Neural cell (in vitro differentiated cells): ENCODE measurements at regions not wholly inside any gene's neighbourhood (a gene's known extent, or its start where the extent isn't known, plus 50 kb on each side); places are given as distances from the start of the nearest gene placed in this dataset.
"Not testable (repeated sequence)": the region's sequence is repeated elsewhere in the genome, so short reads cannot be mapped to it uniquely, and the experiment has no call there.

ENCODE experiments used
- H2AFZ ChIP-seq: fragments of 200-600, 300-800 bp; sonication (generic), shearing (Covaris generic); 2 replicates; pipeline ENCODE4 v1.6.0; 2014; ENCODE audit warnings: low read depth, mild to moderate bottlenecking, antibody characterized with exemption, low read length, moderate library complexity
- H3F3A ChIP-seq: fragments of 200-600 bp; shearing (Covaris generic); 2 replicates; pipeline ENCODE4 v1.6.1; 2016; ENCODE audit warnings: mild to moderate bottlenecking, moderate library complexity, mixed read lengths, antibody characterized with exemption, low read length; ENCODE audit not compliant: insufficient read depth, poor library complexity, severe bottlenecking
- H3K27ac ChIP-seq: fragments of 200-600, 300-800 bp; sonication (generic), shearing (Covaris generic); 2 replicates; pipeline ENCODE4 v1.5.1; 2014; ENCODE audit warnings: mild to moderate bottlenecking, low read length, moderate library complexity
- H3K27me3 ChIP-seq: fragments of 300-800, 200-600 bp; sonication (generic), shearing (Covaris generic); 2 replicates; pipeline ENCODE4 v1.6.0; 2014; ENCODE audit warnings: mild to moderate bottlenecking, low read depth, low read length, moderate library complexity; ENCODE audit not compliant: insufficient read depth
- H3K36me3 ChIP-seq: fragments of 300-800, 200-600 bp; sonication (generic), shearing (Covaris generic); 2 replicates; pipeline ENCODE4 v1.5.1; 2014; ENCODE audit warnings: mild to moderate bottlenecking, antibody characterized with exemption, low read length, moderate library complexity; ENCODE audit not compliant: insufficient read depth
- H3K4me2 ChIP-seq: fragments of 300-800, 200-600 bp; sonication (generic), shearing (Covaris generic); 2 replicates; pipeline ENCODE4 v1.6.0; 2014; ENCODE audit warnings: mild to moderate bottlenecking, low read length
- H3K4me3 ChIP-seq: fragments of 300-800, 200-600 bp; sonication (generic), shearing (Covaris generic); 2 replicates; pipeline ENCODE4 v1.5.1; 2014; ENCODE audit warnings: mild to moderate bottlenecking, low read length, moderate library complexity
- H3K79me2 ChIP-seq: fragments of 200-600 bp; shearing (Covaris generic); replicated peaks from 2 replicates; pipeline ENCODE4 v1.6.0; 2014; ENCODE audit warnings: mild to moderate bottlenecking, low read length, moderate library complexity; ENCODE audit not compliant: insufficient read depth
- H3K9ac ChIP-seq: fragments of 300-800, 200-600 bp; sonication (generic), shearing (Covaris generic); 2 replicates; pipeline ENCODE4 v1.6.1; 2016; ENCODE audit warnings: mild to moderate bottlenecking, low read length, mixed read lengths
- H3K9me2 ChIP-seq: fragments of 200-600 bp; shearing (Covaris generic); 2 replicates; pipeline ENCODE4 v1.6.1; 2016; ENCODE audit warnings: mild to moderate bottlenecking, low read length, mixed read lengths; ENCODE audit not compliant: insufficient read depth
- H3K9me3 ChIP-seq: fragments of 200-600, 300-800 bp; sonication (generic), shearing (Covaris generic); 2 replicates; pipeline ENCODE4 v1.6.1; 2016; ENCODE audit warnings: mild to moderate bottlenecking, mixed run types, low read length, moderate library complexity, mixed read lengths
- H4K20me1 ChIP-seq: fragments of 200-600 bp; shearing (Covaris generic); 2 replicates; pipeline ENCODE4 v1.6.1; 2016; ENCODE audit warnings: mild to moderate bottlenecking, mixed run types; ENCODE audit not compliant: insufficient read depth
- EP300 ChIP-seq: fragments of 450-650 bp; conservative IDR thresholded peaks from 2 replicates; pipeline ENCODE4 v1.6.1; 2014; ENCODE audit warnings: antibody characterized with exemption, mild to moderate bottlenecking, moderate library complexity; ENCODE audit not compliant: poor library complexity, severe bottlenecking
- EZH2 ChIP-seq: fragments of 200-600, 300-800 bp; shearing (Covaris generic), sonication (generic); IDR thresholded peaks from 2 replicates; pipeline ENCODE4 v1.6.1; 2014; ENCODE audit warnings: antibody characterized with exemption, low read length, borderline replicate concordance, mild to moderate bottlenecking; ENCODE audit not compliant: insufficient read depth, poor library complexity, severe bottlenecking
- MXI1 ChIP-seq: fragments of 450-650 bp; conservative IDR thresholded peaks from 2 replicates; pipeline ENCODE4 v1.6.1; 2014; ENCODE audit warnings: antibody characterized with exemption, mild to moderate bottlenecking; ENCODE audit not compliant: poor library complexity, severe bottlenecking
- POLR2AphosphoS5 ChIP-seq: IDR thresholded peaks from 2 replicates; pipeline ENCODE4 v1.6.1; 2012
- RAD21 ChIP-seq: fragments of 450-650 bp; conservative IDR thresholded peaks from 2 replicates; pipeline ENCODE4 v1.6.1; 2014; ENCODE audit warnings: antibody characterized with exemption, mild to moderate bottlenecking, moderate library complexity
- SMC3 ChIP-seq: fragments of 450-650 bp; conservative IDR thresholded peaks from 2 replicates; pipeline ENCODE4 v1.6.1; 2014; ENCODE audit warnings: antibody characterized with exemption, mild to moderate bottlenecking, moderate library complexity; ENCODE audit not compliant: poor library complexity
- TAF1 ChIP-seq: IDR thresholded peaks from 2 replicates; pipeline ENCODE4 v1.6.1; 2012; ENCODE audit warnings: low read depth
- TF ChIP-seq, protein P1 (sequence below): fragments of 450-650 bp; IDR thresholded peaks from 2 replicates; pipeline ENCODE4 v1.5.1; 2014; ENCODE audit warnings: antibody characterized with exemption, mild to moderate bottlenecking, moderate library complexity; ENCODE audit not compliant: poor library complexity, severe bottlenecking
- TF ChIP-seq, protein P2 (sequence below): IDR thresholded peaks from 2 replicates; pipeline ENCODE4 v1.6.1; 2012; ENCODE audit warnings: borderline replicate concordance

DNA sequence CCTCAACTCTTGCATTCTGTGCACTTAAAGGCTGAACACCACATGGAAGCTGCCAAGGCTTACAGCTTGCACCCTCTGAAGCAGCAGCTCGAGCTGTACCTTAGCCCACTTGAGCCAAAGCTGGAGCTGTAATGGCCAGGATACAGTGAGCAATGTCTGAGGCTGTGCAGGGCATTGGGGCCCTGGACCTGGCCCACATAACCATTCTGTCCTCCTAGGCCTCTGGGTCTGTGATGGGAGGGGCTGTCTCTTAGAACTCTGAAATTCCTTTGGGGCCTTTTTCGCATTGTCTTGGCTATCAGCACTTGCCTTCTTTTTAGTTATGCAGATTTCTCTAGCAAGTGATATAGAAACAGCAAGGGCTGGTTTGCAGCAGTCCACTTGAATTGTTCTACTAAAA, 303.8 kb upstream of the CLEC14A start:
- H3K9ac ChIP-seq: no peak overlapping the region
- H2AFZ ChIP-seq: no peak overlapping the region
- no peaks in the 10 kb centered on the region for H4K20me1 ChIP-seq
- H3F3A ChIP-seq: no peaks in the 10 kb centered on the region
- no peaks in the 10 kb centered on the region for H3K27me3 ChIP-seq
- no peak overlapping the region for H3K27ac ChIP-seq
- no peak for TF ChIP-seq EZH2
- TF ChIP-seq RAD21: no peak
- TF ChIP-seq MXI1: no peak
- TF ChIP-seq SMC3: no peak
- TF ChIP-seq POLR2AphosphoS5: no peak
- no peak for TF ChIP-seq EP300
- H3K36me3 ChIP-seq: no peaks in the 10 kb centered on the region
- no peak overlapping the region for H3K4me3 ChIP-seq
- no peaks in the 10 kb centered on the region for H3K79me2 ChIP-seq
- no peak overlapping the region for H3K4me2 ChIP-seq
- no peaks in the 10 kb centered on the region for H3K9me2 ChIP-seq
- H3K9me3 ChIP-seq: peaks cover 17% of the 10 kb centered on the region

DNA sequence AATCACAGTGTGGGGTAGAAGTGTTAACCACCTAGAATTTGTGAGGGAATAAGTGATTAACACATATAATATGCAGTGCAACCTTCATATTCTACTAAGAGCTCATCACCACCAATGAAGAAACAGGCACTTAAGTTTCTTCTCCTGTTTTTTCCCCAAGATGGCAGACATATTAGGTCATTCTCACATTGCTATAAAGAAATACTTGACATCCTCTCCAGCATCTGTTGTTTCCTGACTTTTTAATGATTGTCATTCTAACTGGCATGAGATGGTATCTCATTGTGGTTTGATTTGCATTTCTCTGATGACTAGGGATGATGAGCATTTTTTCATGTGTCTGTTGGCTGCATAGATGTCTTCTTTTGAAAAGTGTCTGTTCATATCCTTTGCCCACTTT, 301.5 kb upstream of the CLEC14A start:
- H3K27ac ChIP-seq, H3K4me3 ChIP-seq, H3K9ac ChIP-seq, H2AFZ ChIP-seq, H3K27me3 ChIP-seq, H3K9me2 ChIP-seq, H3K36me3 ChIP-seq, H3F3A ChIP-seq, H3K4me2 ChIP-seq, H3K79me2 ChIP-seq, H4K20me1 ChIP-seq: not testable (repeated sequence)
- H3K9me3 ChIP-seq: peaks cover 17% of the 10 kb centered on the region

DNA sequence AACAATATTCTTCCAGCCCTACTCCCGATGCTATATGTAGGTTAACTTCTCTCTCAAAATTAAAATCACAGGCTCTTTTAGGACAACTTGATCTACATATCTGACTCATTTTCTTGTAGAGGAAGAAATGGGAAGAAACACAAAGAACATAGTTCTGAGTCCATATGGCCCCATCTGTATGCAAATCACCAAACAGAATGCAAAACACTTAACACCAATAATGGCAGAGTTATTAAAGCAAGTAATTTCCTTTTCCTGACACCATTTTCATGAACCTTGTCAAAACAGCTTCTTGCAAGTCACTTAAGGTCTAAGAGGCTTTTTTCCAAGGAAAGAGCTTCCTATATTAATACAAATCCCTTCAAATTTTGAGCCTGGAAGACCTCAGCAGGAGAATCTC, 300.4 kb upstream of the CLEC14A start:
- Histone ChIP-seq H3K9me3 (peaks cover 17% of the 10 kb centered on the region), H4K20me1 (no peaks in the 10 kb centered on the region), H3K9ac (no peak overlapping the region), H3F3A (no peaks in the 10 kb centered on the region), H3K4me3 (no peak overlapping the region), H3K9me2 (no peaks in the 10 kb centered on the region), H3K36me3 (no peaks in the 10 kb centered on the region), H3K27ac (peak overlapping the region; percentile 58), H3K27me3 (no peaks in the 10 kb centered on the region), H2AFZ (no peak overlapping the region), H3K4me2 (no peak overlapping the region), H3K79me2 (no peaks in the 10 kb centered on the region)
- no peak for TF ChIP-seq SMC3
- peak; percentile 49 for TF ChIP-seq EP300
- TF ChIP-seq, protein P1, sequence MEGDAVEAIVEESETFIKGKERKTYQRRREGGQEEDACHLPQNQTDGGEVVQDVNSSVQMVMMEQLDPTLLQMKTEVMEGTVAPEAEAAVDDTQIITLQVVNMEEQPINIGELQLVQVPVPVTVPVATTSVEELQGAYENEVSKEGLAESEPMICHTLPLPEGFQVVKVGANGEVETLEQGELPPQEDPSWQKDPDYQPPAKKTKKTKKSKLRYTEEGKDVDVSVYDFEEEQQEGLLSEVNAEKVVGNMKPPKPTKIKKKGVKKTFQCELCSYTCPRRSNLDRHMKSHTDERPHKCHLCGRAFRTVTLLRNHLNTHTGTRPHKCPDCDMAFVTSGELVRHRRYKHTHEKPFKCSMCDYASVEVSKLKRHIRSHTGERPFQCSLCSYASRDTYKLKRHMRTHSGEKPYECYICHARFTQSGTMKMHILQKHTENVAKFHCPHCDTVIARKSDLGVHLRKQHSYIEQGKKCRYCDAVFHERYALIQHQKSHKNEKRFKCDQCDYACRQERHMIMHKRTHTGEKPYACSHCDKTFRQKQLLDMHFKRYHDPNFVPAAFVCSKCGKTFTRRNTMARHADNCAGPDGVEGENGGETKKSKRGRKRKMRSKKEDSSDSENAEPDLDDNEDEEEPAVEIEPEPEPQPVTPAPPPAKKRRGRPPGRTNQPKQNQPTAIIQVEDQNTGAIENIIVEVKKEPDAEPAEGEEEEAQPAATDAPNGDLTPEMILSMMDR: no peak
- TF ChIP-seq EZH2: no peak
- TF ChIP-seq RAD21: no peak
- TF ChIP-seq, protein P2, sequence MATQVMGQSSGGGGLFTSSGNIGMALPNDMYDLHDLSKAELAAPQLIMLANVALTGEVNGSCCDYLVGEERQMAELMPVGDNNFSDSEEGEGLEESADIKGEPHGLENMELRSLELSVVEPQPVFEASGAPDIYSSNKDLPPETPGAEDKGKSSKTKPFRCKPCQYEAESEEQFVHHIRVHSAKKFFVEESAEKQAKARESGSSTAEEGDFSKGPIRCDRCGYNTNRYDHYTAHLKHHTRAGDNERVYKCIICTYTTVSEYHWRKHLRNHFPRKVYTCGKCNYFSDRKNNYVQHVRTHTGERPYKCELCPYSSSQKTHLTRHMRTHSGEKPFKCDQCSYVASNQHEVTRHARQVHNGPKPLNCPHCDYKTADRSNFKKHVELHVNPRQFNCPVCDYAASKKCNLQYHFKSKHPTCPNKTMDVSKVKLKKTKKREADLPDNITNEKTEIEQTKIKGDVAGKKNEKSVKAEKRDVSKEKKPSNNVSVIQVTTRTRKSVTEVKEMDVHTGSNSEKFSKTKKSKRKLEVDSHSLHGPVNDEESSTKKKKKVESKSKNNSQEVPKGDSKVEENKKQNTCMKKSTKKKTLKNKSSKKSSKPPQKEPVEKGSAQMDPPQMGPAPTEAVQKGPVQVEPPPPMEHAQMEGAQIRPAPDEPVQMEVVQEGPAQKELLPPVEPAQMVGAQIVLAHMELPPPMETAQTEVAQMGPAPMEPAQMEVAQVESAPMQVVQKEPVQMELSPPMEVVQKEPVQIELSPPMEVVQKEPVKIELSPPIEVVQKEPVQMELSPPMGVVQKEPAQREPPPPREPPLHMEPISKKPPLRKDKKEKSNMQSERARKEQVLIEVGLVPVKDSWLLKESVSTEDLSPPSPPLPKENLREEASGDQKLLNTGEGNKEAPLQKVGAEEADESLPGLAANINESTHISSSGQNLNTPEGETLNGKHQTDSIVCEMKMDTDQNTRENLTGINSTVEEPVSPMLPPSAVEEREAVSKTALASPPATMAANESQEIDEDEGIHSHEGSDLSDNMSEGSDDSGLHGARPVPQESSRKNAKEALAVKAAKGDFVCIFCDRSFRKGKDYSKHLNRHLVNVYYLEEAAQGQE: peak; percentile 93
- no peak for TF ChIP-seq TAF1
- TF ChIP-seq MXI1: no peak
- peak; percentile 62 for TF ChIP-seq POLR2AphosphoS5
